Thyroid gland (tissue), 4 donors: ENCODE measurements at regions not wholly inside any gene's neighbourhood (a gene's known extent, or its start where the extent isn't known, plus 50 kb on each side); places are given as distances from the start of the nearest gene placed in this dataset.
"Not testable (repeated sequence)": the region's sequence is repeated elsewhere in the genome, so short reads cannot be mapped to it uniquely, and the experiment has no call there.

Source experiments
- DNase-seq, 2 donors: peaks; one replicate each; pipeline ENCODE4 v3.0.0-alpha.2; 2019
- H3K27ac ChIP-seq, 3 donors: fragments of 200-600 bp; sonication (generic); 1 replicate in 2 of 3; 2 replicates in 1 of 3; pipeline ENCODE4 v1.5.1; 2016 to 2019; ENCODE audit warnings: mild to moderate bottlenecking in 1 of 3, moderate library complexity in 1 of 3
- H3K27me3 ChIP-seq: fragments of 200-600 bp; sonication (generic); one replicate; pipeline ENCODE4 v1.5.1; 2019
- H3K36me3 ChIP-seq, 2 donors: fragments of 200-600 bp; sonication (generic); one replicate each; pipeline ENCODE4 v1.5.1; 2016 to 2019
- H3K4me1 ChIP-seq, 2 donors: fragments of 200-600 bp; sonication (generic); one replicate each; pipeline ENCODE4 v1.5.1; 2017 to 2019
- H3K4me3 ChIP-seq, 3 donors: fragments of 200-600 bp; sonication (generic); replicated peaks in 1 of 3; 1 replicate in 2 of 3; 2 replicates in 1 of 3; pipeline ENCODE4 v1.5.1; 2016; ENCODE audit warnings: mild to moderate bottlenecking in 1 of 3
- H3K9me3 ChIP-seq: fragments of 200-600 bp; sonication (generic); one replicate; pipeline ENCODE4 v1.5.1; 2017
- CTCF ChIP-seq, 6 experiments: fragments of 200-600 bp in 3 of 6; fragments of 450-650 bp in 3 of 6; sonication (generic) in 3 of 6; IDR thresholded peaks; one replicate each; pipeline ENCODE4 v1.5.1; 2016 to 2019; ENCODE audit warnings: antibody characterized with exemption in 6 of 6, mild to moderate bottlenecking in 2 of 6, inconsistent platforms in 1 of 6, moderate library complexity in 1 of 6
- POLR2A ChIP-seq, 2 donors: fragments of 450-650 bp; IDR thresholded peaks; one replicate each; pipeline ENCODE4 v1.6.1; 2017; ENCODE audit warnings: antibody characterized with exemption in 2 of 2, mild to moderate bottlenecking in 2 of 2, moderate library complexity in 1 of 2
- WGBS, 2 donors: methylation state at CpG; one replicate each; pipeline ENCODE4 v1.1.5; 2017; 5-methylcytosine and 5-hydroxymethylcytosine counted together
- intact Hi-C: fragments of 100-400 bp; cut with DNase I; formaldehyde crosslinking; loops from one replicate; pipeline ENCODE4 v1.15.1; 2023

- no peak for DNase-seq
- Histone ChIP-seq H3K4me1 (no peaks in the 10 kb centered on the region), H3K9me3 (no peaks in the 10 kb centered on the region), H3K27me3 (no peaks in the 10 kb centered on the region), H3K27ac (no peak overlapping the region), H3K4me3 (no peak overlapping the region), H3K36me3 (no peaks in the 10 kb centered on the region)
- intact Hi-C loops = no loop called here
- TF ChIP-seq CTCF (IDR thresholded peaks at IDR 0.05) (no peak), POLR2A (IDR thresholded peaks at IDR 0.05) (no peak)
- 80 to 87% methylated on average over 3 of the region's 3 CpGs for WGBS, 2 donors
These were observed 383.6 kb downstream of the BCKDHB start for GRCh38 chr6:80489911-80490635.

- Histone ChIP-seq H3K4me1 (no peaks in the 10 kb centered on the region), H3K27me3 (no peaks in the 10 kb centered on the region), H3K9me3 (no peaks in the 10 kb centered on the region), H3K27ac (no peak overlapping the region), H3K4me3 (no peak overlapping the region), H3K36me3 (no peaks in the 10 kb centered on the region)
- DNase-seq = no peak
- intact Hi-C loops = no loop called here
- WGBS, 2 donors = 50 to 62% methylated on average over 2 of the region's 2 CpGs
- TF ChIP-seq POLR2A (IDR thresholded peaks at IDR 0.05) (no peak), CTCF (IDR thresholded peaks at IDR 0.05) (no peak)
These were observed 381.7 kb downstream of the BCKDHB start for GRCh38 chr6:80488190-80488589.

GRCh38 chr6:80485494-80485893 is 379.0 kb downstream of the BCKDHB start:
- H3K27ac ChIP-seq, H3K4me3 ChIP-seq, H3K4me1 ChIP-seq, intact Hi-C loops, DNase-seq, H3K9me3 ChIP-seq, H3K27me3 ChIP-seq, H3K36me3 ChIP-seq: not testable (repeated sequence)
- WGBS, 2 donors = 96 to 97% methylated on average over 12 of the region's 12 CpGs

- TF ChIP-seq POLR2A (IDR thresholded peaks at IDR 0.05) (no peak), CTCF (IDR thresholded peaks at IDR 0.05) (no peak)
- intact Hi-C loops = no loop called here
- Histone ChIP-seq H3K4me1 (no peaks in the 10 kb centered on the region), H3K36me3 (no peaks in the 10 kb centered on the region), H3K27me3 (no peaks in the 10 kb centered on the region), H3K27ac (no peak overlapping the region), H3K4me3 (no peak overlapping the region), H3K9me3 (no peaks in the 10 kb centered on the region)
- no peak for DNase-seq
- 94 to 95% methylated on average over 3 of the region's 3 CpGs for WGBS, 2 donors
These were observed 375.6 kb downstream of the BCKDHB start for GRCh38 chr6:80482056-80482455.

- no peaks in the 10 kb centered on the region for H3K9me3 ChIP-seq
- no peaks in the 10 kb centered on the region for H3K36me3 ChIP-seq
- no peak overlapping the region for H3K4me3 ChIP-seq
- H3K27ac ChIP-seq = no peak overlapping the region
- intact Hi-C loops = no loop called here
- H3K27me3 ChIP-seq = no peaks in the 10 kb centered on the region
- TF ChIP-seq POLR2A (IDR thresholded peaks at IDR 0.05) = no peak
- no peak for TF ChIP-seq CTCF (IDR thresholded peaks at IDR 0.05)
- H3K4me1 ChIP-seq = no peaks in the 10 kb centered on the region
- DNase-seq = no peak
These were observed 374.1 kb downstream of the BCKDHB start for GRCh38 chr6:80480421-80481157.
